ENCODE measurements at regions not wholly inside any gene's neighbourhood (a gene's known extent, or its start where the extent isn't known, plus 50 kb on each side); places are given as distances from the start of the nearest gene placed in this dataset.
"Not testable (repeated sequence)": the region's sequence is repeated elsewhere in the genome, so short reads cannot be mapped to it uniquely, and the experiment has no call there.

GRCh38 chr4:159420162-159421057 lies 317.5 kb downstream of the RAPGEF2 start:
- no peak overlapping the region for H3K4me3 ChIP-seq (ENCODE audit: low read depth, low read length)
- DNase-seq (ENCODE audit: low read depth) = no peak
- TF ChIP-seq, protein P1, sequence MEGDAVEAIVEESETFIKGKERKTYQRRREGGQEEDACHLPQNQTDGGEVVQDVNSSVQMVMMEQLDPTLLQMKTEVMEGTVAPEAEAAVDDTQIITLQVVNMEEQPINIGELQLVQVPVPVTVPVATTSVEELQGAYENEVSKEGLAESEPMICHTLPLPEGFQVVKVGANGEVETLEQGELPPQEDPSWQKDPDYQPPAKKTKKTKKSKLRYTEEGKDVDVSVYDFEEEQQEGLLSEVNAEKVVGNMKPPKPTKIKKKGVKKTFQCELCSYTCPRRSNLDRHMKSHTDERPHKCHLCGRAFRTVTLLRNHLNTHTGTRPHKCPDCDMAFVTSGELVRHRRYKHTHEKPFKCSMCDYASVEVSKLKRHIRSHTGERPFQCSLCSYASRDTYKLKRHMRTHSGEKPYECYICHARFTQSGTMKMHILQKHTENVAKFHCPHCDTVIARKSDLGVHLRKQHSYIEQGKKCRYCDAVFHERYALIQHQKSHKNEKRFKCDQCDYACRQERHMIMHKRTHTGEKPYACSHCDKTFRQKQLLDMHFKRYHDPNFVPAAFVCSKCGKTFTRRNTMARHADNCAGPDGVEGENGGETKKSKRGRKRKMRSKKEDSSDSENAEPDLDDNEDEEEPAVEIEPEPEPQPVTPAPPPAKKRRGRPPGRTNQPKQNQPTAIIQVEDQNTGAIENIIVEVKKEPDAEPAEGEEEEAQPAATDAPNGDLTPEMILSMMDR (conservative IDR thresholded peaks at IDR 0.05; ENCODE audit: low read depth, low read length) = no peak

DNA sequence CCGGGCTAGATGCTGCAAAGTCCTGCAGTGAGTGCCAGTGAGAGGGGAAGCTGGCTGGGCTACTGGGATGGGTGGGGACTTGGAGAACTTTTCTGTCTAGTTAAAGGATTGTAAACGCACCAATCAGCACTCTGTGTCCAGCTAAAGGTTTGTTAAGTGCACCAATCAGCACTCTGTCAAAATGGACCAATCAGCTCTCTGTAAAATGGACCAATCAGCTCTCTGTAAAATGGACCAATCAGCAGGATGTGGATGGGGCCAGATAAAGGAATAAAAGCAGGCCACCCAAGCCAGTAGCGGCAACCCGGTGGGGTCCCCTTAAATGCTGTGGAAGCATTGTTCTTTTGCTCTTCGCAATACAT lies 318.2 kb downstream of the RAPGEF2 start:
- not testable (repeated sequence) for H3K4me3 ChIP-seq (ENCODE audit: low read depth, low read length); DNase-seq (ENCODE audit: low read depth)

DNA sequence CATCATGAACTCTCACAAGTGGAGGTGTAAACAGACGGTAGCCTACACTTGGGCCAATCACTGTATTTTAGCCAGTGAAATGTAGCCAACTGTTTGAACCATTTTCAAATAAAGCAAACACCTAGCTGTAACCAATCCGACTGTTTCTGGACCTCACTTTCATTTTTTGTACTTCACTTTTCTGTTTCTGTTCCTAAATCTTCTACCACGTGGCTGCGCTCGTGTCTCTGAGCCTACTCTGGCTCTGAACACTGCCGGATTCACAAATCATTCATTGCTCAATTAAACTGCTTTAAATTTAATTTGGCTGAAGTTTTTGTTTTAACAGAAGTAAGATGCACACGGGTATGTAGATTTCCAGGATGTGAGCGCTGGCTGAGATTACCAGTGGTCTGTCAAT lies 319.1 kb downstream of the RAPGEF2 start:
- TF ChIP-seq, protein P1 (conservative IDR thresholded peaks at IDR 0.05; ENCODE audit: low read depth, low read length) = no peak
- no peak for DNase-seq (ENCODE audit: low read depth)
- no peak overlapping the region for H3K4me3 ChIP-seq (ENCODE audit: low read depth, low read length)

- TF ChIP-seq, protein P1 (conservative IDR thresholded peaks at IDR 0.05; ENCODE audit: low read depth, low read length) = no peak
- no peak for DNase-seq (ENCODE audit: low read depth)
- no peak overlapping the region for H3K4me3 ChIP-seq (ENCODE audit: low read depth, low read length)
Observed at GRCh38 chr4:159422626-159423025, 319.7 kb downstream of the RAPGEF2 start.

DNA sequence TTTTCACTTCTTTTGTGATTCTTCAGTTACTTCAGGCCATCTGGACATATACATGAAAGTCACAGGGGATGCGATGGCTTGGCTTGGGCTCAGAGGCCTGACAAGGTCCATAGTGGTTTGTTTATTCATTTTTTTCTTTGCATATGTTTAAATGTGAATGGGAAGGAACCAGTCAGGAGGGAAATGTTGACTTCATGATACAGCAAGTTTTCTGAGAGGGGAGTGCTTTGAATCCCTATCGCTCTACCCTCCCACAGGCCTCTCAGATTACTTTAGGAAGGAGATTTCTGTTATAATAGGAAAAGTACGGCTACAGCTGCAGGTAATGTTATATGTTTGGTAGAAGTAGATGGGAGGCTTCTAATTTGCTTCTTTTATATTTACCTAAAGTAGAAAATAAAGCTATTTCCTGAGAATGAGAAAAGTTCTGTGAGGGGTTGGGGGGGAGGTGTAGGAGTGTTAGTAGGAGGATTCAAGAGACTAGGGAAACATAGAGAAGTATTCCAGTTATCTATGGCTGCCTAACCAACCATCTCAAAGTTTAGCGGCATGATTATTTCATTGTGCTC lies 322.9 kb downstream of the RAPGEF2 start:
- H3K4me3 ChIP-seq (ENCODE audit: low read depth, low read length) = no peak overlapping the region
- DNase-seq (ENCODE audit: low read depth) = no peak
- TF ChIP-seq, protein P1 (conservative IDR thresholded peaks at IDR 0.05; ENCODE audit: low read depth, low read length) = no peak

DNA sequence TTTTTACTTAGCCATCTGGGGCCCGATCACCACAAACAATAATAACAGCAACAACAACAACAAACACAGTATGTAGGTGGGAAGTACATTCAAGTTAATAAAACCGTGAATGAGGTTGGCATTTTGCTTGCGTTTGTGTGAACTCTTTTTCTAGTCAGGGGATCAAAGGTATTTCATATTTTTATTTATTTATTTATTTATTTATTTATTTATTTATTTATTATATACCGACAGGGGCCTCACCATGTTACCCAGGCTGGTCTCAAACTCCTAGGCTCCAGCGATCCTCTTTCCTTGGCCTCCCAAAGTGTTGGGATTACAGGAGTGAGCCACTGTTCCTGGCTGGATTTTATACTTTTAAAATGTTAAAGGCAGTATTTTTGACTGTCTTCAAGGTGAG lies 325.4 kb downstream of the RAPGEF2 start:
- TF ChIP-seq, protein P1 (conservative IDR thresholded peaks at IDR 0.05; ENCODE audit: low read depth, low read length) = no peak
- DNase-seq (ENCODE audit: low read depth) = no peak

DNA sequence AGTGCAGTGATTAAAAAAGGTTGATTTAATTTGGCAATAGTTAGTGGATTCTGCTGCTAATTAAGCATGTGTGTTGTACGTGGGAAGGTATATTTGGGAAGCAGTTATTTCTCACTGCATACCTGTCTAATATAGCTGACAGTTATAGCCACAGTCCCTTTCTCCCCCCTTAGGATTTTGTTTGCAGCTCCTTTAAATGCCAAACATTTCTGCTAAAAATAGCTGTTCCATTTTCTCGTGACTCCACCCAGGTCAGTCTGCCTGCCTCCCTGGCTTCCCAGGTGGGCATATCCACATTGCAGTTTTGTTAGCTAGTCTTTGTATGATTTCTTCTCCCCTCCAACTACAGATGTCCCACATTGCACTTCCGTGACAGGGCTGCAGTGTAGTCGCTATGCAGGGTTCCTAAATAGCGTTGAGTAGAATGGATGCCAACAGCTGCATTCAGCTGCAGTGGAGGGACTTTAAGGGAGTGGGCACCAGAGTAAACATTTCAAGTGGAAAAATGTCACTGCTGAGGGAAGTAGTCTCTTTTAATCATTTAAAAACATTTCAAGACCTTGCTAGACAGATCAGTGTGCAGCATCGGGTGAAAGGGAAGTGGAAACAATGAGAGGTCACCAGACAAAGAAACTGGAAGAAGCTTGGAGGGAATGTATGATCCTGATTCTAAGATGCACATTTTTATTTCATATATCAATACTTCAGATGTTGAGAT lies 326.3 kb downstream of the RAPGEF2 start:
- no peak for DNase-seq (ENCODE audit: low read depth)
- H3K4me3 ChIP-seq (ENCODE audit: low read depth, low read length) = no peak overlapping the region
- TF ChIP-seq, protein P1 (conservative IDR thresholded peaks at IDR 0.05; ENCODE audit: low read depth, low read length) = no peak

More for the DNA sequence above, 325.4 kb downstream of the RAPGEF2 start:
- no peak overlapping the region for H3K4me3 ChIP-seq (ENCODE audit: low read depth, low read length)

Measured in epithelial cell of proximal tubule (primary cell).